Right atrium auricular region (tissue), 2 donors: ENCODE measurements at regions not wholly inside any gene's neighbourhood (a gene's known extent, or its start where the extent isn't known, plus 50 kb on each side); places are given as distances from the start of the nearest gene placed in this dataset.

Experiments
- DNase-seq: peaks from one replicate; pipeline ENCODE4 v3.0.0-alpha.2; 2019; ENCODE audit warnings: low spot score
- H3K27ac ChIP-seq, 2 donors: fragments of 200-600 bp; sonication (generic); 1 replicate in 1 of 2; 2 replicates in 1 of 2; pipeline ENCODE4 v1.5.1; 2016 to 2019
- H3K27me3 ChIP-seq, 2 donors: fragments of 200-600 bp; sonication (generic); one replicate each; pipeline versions ENCODE4 v1.5.1 to v1.6.0; 2017 to 2019
- H3K36me3 ChIP-seq: fragments of 200-600 bp; sonication (generic); one replicate; pipeline ENCODE4 v1.5.1; 2016
- H3K4me1 ChIP-seq, 2 donors: fragments of 200-600 bp; sonication (generic); one replicate each; pipeline versions ENCODE4 v1.5.1 to v1.6.0; 2017 to 2019
- H3K4me3 ChIP-seq, 2 donors: fragments of 200-600 bp; sonication (generic); 1 replicate in 1 of 2; 2 replicates in 1 of 2; pipeline ENCODE4 v1.5.1; 2017 to 2019; ENCODE audit warnings: mild to moderate bottlenecking in 1 of 2, moderate library complexity in 1 of 2
- H3K9me3 ChIP-seq, 2 donors: fragments of 200-600 bp; sonication (generic); one replicate each; pipeline ENCODE4 v1.5.1; 2019
- TF ChIP-seq, protein P1 (sequence below), 2 donors: fragments of 200-600 bp; sonication (generic); IDR thresholded peaks; one replicate each; pipeline ENCODE4 v1.5.1; 2019; ENCODE audit warnings: antibody characterized with exemption in 2 of 2

DNA sequence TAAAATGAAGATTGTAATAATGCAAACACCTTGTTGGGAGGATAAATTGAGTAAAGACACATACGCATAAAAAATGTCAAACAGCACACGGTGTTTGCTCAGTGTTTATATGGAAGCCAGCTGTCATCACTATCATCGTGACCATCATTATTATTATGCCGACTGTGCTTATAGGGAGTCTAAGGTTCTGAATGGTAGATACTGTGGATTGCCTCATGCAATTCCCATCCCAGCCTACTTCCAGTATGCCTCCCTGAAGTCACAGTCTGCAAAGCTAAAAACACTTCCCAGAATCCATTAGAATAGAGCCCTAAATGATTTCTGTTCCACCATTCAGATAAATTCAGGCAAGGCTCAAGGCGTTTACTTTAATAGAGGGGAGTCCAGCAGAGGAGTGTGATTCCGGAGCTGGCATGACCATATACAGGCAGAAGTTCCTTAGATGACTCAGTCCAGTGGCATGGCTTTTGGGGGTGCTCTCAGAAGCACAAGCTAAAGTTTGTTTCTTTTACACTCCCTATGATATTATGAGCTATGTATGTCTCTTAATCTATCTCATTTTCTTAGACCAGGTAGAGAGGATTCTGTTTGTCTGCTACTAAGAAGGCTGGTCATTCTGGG is 148.7 kb downstream of the MEX3B start:
- no peaks in the 10 kb centered on the region for H3K9me3 ChIP-seq
- H3K27ac ChIP-seq = no peak overlapping the region
- H3K36me3 ChIP-seq = no peaks in the 10 kb centered on the region
- no peak overlapping the region for H3K4me3 ChIP-seq
- H3K27me3 ChIP-seq = no peaks in the 10 kb centered on the region
- TF ChIP-seq, protein P1, sequence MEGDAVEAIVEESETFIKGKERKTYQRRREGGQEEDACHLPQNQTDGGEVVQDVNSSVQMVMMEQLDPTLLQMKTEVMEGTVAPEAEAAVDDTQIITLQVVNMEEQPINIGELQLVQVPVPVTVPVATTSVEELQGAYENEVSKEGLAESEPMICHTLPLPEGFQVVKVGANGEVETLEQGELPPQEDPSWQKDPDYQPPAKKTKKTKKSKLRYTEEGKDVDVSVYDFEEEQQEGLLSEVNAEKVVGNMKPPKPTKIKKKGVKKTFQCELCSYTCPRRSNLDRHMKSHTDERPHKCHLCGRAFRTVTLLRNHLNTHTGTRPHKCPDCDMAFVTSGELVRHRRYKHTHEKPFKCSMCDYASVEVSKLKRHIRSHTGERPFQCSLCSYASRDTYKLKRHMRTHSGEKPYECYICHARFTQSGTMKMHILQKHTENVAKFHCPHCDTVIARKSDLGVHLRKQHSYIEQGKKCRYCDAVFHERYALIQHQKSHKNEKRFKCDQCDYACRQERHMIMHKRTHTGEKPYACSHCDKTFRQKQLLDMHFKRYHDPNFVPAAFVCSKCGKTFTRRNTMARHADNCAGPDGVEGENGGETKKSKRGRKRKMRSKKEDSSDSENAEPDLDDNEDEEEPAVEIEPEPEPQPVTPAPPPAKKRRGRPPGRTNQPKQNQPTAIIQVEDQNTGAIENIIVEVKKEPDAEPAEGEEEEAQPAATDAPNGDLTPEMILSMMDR (IDR thresholded peaks at IDR 0.05) = no peak
- H3K4me1 ChIP-seq = no peaks in the 10 kb centered on the region
- DNase-seq = no peak

DNA sequence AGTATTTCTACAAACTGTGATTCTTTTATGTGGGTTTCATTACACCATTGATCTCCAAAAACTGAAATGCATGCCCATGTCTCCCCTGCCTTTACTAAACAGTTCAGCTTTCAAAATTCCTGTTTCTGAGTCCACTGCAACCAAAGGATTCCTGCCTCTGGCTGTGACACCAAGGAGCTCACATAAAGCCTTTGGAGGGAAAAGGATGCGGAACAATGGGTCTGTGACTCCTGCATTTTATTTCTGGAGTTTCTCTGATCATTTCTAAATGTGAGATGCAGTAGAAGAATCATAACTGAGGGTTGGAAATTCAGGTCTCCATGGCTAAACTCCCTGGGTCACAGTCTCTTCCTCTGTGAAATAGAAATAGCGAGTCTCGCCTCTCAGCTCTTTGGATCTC is 149.5 kb downstream of the MEX3B start:
- Histone ChIP-seq H3K9me3 (no peaks in the 10 kb centered on the region), H3K4me3 (no peak overlapping the region), H3K27ac (no peak overlapping the region), H3K27me3 (no peaks in the 10 kb centered on the region), H3K36me3 (no peaks in the 10 kb centered on the region), H3K4me1 (no peaks in the 10 kb centered on the region)
- DNase-seq = no peak
- TF ChIP-seq, protein P1 (IDR thresholded peaks at IDR 0.05) = no peak

DNA sequence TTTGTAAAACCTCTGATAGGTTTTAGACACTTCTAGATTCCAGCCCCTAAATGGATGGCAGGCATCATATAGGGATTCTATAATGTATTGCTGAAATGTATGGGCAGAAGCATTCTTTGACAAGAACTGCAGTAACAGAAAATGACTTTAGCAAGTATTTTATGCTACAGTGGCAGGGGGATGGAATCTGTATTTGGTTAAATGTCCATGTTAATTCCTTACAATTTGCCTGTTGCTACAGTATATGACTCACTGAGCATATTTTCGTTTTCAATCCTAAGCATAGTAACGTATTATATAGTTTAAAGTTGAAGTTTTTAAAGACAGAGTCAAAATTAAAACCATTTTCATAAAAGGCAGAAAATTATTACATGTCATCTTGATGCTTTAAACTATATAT is 150.1 kb downstream of the MEX3B start:
- no peaks in the 10 kb centered on the region for H3K36me3 ChIP-seq
- no peak for DNase-seq
- H3K4me1 ChIP-seq = no peaks in the 10 kb centered on the region
- H3K27ac ChIP-seq = no peak overlapping the region
- H3K27me3 ChIP-seq = no peaks in the 10 kb centered on the region
- H3K9me3 ChIP-seq = no peaks in the 10 kb centered on the region
- no peak overlapping the region for H3K4me3 ChIP-seq
- TF ChIP-seq, protein P1 (IDR thresholded peaks at IDR 0.05) = no peak

DNA sequence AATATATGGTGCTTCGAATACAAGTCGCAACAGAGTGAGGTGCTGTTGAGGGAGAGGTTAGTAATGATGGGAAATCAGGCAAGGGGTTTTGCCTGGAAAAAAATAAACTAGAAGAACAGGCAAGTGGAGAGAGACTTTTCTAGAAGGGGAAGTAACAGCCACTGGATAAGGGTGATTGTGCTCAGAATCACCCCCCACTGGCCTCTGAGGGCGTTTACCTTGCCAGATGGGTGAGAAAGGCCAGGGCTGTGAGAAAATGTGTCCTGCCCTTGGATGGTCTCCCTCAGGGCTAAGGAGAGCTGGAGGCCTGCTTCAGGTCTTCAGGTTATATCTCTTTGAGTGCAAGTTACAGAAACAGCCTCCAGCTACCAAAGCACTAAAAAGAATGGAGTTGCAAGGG is 151.8 kb downstream of the MEX3B start:
- Histone ChIP-seq H3K4me3 (no peak overlapping the region), H3K36me3 (no peaks in the 10 kb centered on the region), H3K27ac (no peak overlapping the region), H3K4me1 (no peaks in the 10 kb centered on the region), H3K27me3 (no peaks in the 10 kb centered on the region), H3K9me3 (no peaks in the 10 kb centered on the region)
- DNase-seq = no peak
- TF ChIP-seq, protein P1 (IDR thresholded peaks at IDR 0.05) = no peak

DNA sequence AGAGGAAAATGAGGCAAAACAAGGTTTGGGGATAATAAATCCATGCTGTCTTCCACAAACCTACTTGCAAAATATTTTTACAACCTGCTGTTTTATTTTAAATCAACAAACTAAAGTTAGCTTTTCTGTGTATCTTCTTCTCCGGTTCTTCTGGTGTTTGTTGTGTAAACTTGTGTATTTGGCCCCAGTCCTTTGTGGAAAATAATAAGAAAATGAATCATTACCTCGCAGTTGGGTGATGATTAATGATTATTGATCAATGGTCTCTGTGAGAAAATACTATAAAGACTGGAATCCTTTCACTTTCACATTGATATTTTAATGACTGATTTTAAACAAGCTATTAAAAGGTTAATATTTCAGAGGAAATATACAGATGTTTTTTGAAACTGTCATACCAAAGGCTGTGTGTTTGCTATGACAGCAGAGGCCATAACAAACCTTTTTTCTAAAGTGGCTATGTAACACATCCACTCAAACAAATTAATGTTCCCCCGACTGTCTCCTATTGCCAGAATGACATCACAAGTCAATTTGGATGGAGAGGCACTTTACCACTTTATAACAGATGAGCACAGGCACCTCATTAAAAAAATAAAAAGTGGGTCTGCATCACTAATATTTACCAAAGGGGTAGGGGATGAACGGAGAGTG is 152.5 kb downstream of the MEX3B start:
- no peaks in the 10 kb centered on the region for H3K9me3 ChIP-seq
- no peak overlapping the region for H3K27ac ChIP-seq
- no peak overlapping the region for H3K4me3 ChIP-seq
- no peaks in the 10 kb centered on the region for H3K36me3 ChIP-seq
- H3K27me3 ChIP-seq = no peaks in the 10 kb centered on the region
- no peak for DNase-seq
- H3K4me1 ChIP-seq = no peaks in the 10 kb centered on the region
- TF ChIP-seq, protein P1 (IDR thresholded peaks at IDR 0.05) = no peak

DNA sequence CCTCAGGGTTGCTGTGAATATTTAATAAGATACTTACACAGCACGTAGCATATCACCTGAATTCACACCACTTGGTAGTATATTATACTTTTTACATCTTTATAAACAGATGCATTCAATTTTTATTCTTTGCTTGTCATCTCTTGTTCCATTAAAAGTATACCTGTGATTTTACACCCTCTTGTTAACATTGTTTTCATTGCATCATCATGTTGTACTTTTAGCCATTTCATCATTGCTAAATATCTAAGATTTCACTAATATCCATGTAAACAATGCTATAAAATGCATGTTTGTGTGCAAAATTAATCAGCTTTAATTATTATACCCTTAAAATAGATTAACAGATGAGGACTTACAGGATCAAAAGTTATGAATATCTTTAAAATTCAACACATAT is 155.3 kb downstream of the MEX3B start:
- TF ChIP-seq, protein P1 (IDR thresholded peaks at IDR 0.05) = no peak
- H3K27me3 ChIP-seq = no peaks in the 10 kb centered on the region
- no peaks in the 10 kb centered on the region for H3K9me3 ChIP-seq
- no peaks in the 10 kb centered on the region for H3K4me1 ChIP-seq
- H3K27ac ChIP-seq = no peak overlapping the region
- no peaks in the 10 kb centered on the region for H3K36me3 ChIP-seq
- no peak overlapping the region for H3K4me3 ChIP-seq
- no peak for DNase-seq
